ENCODE measurements at regions not wholly inside any gene's neighbourhood (a gene's known extent, or its start where the extent isn't known, plus 50 kb on each side); places are given as distances from the start of the nearest gene placed in this dataset.

- TF ChIP-seq, protein P1, sequence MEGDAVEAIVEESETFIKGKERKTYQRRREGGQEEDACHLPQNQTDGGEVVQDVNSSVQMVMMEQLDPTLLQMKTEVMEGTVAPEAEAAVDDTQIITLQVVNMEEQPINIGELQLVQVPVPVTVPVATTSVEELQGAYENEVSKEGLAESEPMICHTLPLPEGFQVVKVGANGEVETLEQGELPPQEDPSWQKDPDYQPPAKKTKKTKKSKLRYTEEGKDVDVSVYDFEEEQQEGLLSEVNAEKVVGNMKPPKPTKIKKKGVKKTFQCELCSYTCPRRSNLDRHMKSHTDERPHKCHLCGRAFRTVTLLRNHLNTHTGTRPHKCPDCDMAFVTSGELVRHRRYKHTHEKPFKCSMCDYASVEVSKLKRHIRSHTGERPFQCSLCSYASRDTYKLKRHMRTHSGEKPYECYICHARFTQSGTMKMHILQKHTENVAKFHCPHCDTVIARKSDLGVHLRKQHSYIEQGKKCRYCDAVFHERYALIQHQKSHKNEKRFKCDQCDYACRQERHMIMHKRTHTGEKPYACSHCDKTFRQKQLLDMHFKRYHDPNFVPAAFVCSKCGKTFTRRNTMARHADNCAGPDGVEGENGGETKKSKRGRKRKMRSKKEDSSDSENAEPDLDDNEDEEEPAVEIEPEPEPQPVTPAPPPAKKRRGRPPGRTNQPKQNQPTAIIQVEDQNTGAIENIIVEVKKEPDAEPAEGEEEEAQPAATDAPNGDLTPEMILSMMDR (IDR thresholded peaks at IDR 0.05; ENCODE audit: low read depth, low read length, missing control alignments), result no peak
- H3K4me3 ChIP-seq (ENCODE audit: low read depth, low read length), result no peak overlapping the region
- no peak for DNase-seq (ENCODE audit: low read depth)
- in situ Hi-C loops (cut with HindIII; ENCODE audit: low sequenced_read_pairs), result no loop called here
These were observed 136.8 kb upstream of the SLC4A4 start for GRCh38 chr4:71201817-71202576.

- TF ChIP-seq, protein P1 (IDR thresholded peaks at IDR 0.05; ENCODE audit: low read depth, low read length, missing control alignments), result no peak
- peak; percentile 48 for DNase-seq (ENCODE audit: low read depth)
- in situ Hi-C loops (cut with HindIII; ENCODE audit: low sequenced_read_pairs), result no loop called here
- H3K4me3 ChIP-seq (ENCODE audit: low read depth, low read length), result no peak overlapping the region
These were observed 136.1 kb upstream of the SLC4A4 start for GRCh38 chr4:71202705-71203104.

DNA sequence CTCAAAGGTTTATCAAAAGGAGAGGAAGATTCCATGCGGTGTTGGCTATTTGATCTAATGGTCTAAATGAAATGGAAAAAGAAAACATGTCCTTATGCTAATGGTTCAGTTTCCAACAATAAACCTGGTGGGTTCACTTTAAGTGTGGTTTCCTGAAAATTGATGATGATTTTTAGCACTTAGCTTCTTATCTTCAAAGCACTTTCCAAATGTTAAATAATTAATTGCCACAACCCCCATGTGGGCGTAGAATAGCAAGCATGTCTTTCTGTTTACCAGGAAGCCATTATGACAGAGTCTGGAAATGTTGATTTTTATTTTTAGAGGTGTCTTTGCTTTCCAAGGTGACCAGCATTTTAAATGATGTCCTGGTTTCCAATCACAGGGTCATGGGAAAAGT is 134.8 kb upstream of the SLC4A4 start:
- in situ Hi-C loops (cut with HindIII; ENCODE audit: low sequenced_read_pairs), result no loop called here

GRCh38 chr4:71206763-71207162 is 132.1 kb upstream of the SLC4A4 start:
- peak; percentile 55 for DNase-seq (ENCODE audit: low read depth)
- H3K4me3 ChIP-seq (ENCODE audit: low read depth, low read length), result no peak overlapping the region
- in situ Hi-C loops (cut with HindIII; ENCODE audit: low sequenced_read_pairs), result no loop called here
- TF ChIP-seq, protein P1 (IDR thresholded peaks at IDR 0.05; ENCODE audit: low read depth, low read length, missing control alignments), result no peak

More for the DNA sequence above, 134.8 kb upstream of the SLC4A4 start:
- DNase-seq (ENCODE audit: low read depth), result no peak
- TF ChIP-seq, protein P1 (IDR thresholded peaks at IDR 0.05; ENCODE audit: low read depth, low read length, missing control alignments), result no peak
- no peak overlapping the region for H3K4me3 ChIP-seq (ENCODE audit: low read depth, low read length)

DNA sequence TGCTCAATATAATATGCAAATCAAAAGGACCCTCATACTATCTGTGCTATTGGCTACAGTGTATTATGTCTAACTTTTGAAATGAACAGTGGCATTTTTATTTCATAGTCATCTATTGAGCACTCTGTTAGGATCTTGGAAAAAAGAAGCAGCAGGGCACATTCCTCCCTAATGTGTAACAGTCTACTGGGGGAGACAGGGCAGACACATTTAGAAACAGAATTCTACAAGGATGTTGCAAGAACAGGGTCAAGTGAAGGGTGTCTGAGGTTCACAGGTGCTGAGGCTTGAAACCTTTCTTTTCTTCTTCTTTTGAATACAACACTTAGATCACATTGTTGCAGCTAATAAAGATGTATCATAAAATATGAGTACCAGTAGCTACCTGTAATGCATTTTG is 129.7 kb upstream of the SLC4A4 start:
- no peak overlapping the region for H3K4me3 ChIP-seq (ENCODE audit: low read depth, low read length)
- in situ Hi-C loops (cut with HindIII; ENCODE audit: low sequenced_read_pairs), result no loop called here
- TF ChIP-seq, protein P1 (IDR thresholded peaks at IDR 0.05; ENCODE audit: low read depth, low read length, missing control alignments), result no peak
- DNase-seq (ENCODE audit: low read depth), result no peak

- no peak for DNase-seq (ENCODE audit: low read depth)
- TF ChIP-seq, protein P1 (IDR thresholded peaks at IDR 0.05; ENCODE audit: low read depth, low read length, missing control alignments), result no peak
- in situ Hi-C loops (cut with HindIII; ENCODE audit: low sequenced_read_pairs), result no loop called here
These were observed 128.0 kb upstream of the SLC4A4 start for GRCh38 chr4:71210823-71211222.

More at GRCh38 chr4:71210823-71211222, 128.0 kb upstream of the SLC4A4 start:
- no peak overlapping the region for H3K4me3 ChIP-seq (ENCODE audit: low read depth, low read length)

Data from astrocyte of the cerebellum (primary cell).